GM19324 (cell line): ENCODE measurements at regions not wholly inside any gene's neighbourhood (a gene's known extent, or its start where the extent isn't known, plus 50 kb on each side); places are given as distances from the start of the nearest gene placed in this dataset.

Experiments used
- ATAC-seq: cut with Tn5 transposase; IDR thresholded peaks from one replicate; pipeline ENCODE4 v1.9.1; 2021; ENCODE audit warnings: mild to moderate bottlenecking, moderate library complexity; ENCODE audit not compliant: unreplicated experiment, low FRiP score

DNA sequence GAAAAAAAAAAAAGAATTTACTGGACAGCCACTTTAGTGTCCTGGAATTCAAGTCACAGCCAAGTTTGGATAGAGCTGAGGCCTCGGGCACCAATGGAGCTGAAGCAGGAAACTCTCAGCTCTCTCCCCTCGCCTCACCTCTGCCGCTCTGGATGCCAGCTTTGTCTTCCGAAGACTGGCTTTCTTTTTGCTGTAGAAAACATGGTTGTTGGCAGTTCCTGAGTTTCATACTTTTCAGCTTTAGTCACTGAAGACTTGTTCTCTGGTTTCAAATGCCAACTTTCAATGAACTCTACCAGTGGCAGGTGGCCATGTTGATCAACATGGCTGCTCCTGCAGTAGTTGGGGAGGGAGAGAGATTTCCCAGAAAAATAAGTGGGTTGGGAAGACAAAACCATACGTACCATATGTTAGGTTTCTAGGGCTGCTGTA lies 142.2 kb downstream of the SNX18 start:
- ATAC-seq: no peak

DNA sequence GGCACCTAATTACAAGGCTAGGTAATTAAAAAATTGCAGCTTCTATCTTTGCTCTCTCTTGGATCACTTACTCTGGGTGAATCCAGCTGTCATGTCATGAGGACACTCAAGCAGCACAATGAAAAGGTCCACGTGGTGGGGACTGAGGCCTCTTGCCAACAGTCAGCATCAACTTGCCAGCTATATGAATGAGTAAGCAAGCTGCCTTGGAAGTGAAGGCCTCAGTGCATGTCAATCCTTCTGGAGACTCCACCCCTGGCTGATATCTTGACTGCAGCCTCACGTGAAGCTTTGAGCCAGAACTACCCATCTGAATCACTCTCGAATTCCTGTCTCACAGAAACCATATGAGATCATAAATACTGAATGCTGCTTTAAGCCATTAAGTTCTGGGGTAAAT lies 140.5 kb downstream of the SNX18 start:
- no peak for ATAC-seq

DNA sequence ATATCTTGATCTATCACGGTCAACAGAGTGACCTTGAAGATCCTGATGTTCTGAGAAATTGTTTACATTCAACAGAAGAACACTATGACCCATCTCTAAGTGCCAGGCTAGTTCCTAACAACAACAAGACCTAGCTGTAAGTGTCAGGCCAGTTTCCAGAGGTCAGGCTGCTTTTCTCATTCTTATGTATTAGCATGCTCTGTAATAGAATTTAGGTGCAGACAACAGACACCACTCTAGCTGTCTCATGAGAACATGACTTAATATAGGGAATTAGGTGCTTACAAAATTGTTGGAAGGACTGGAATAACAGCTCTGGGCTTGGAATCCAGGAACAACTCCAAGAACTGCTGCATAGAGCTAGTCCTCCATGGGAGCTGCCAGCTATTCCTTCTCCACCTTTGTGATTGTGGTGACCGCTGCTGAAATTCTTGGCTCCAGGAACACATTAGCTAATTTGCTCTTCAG lies 138.7 kb downstream of the SNX18 start:
- no peak for ATAC-seq

DNA sequence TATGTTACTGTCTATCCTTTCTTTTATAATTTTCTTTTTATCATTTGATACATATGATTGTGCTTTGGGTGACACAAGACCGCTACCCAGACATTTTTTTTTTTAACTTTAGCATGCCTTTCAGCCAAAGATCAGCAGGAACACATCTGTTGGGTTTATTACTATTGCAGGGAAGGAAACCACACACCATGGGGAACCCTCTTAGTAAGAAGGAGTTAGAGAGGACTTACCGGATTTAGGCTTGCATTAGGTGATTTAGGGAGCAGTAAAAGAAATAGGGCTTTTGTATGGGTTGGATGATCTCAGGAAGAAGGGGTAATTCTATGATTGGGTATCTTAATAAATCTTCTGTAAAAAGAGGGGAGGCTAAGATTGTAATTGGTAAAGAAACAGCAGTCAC lies 138.2 kb downstream of the SNX18 start:
- no peak for ATAC-seq

DNA sequence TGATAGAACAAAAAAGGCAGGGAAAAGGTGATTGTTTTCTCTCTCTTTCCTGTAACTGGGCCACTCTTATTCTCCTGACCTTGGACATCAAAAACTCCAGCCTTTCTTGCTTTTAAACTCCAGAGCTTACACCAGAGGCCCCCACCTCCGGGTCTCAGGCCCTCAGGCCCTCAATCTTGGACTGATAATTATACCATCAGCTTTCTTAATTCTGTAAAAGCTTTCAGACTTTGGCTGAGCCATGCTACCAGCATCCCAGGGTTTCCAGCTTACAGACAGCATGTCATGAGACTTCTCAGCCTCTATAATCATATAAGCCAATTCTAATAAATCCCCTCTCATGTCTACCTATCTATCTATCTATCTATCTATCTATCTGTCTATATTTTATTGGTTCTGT lies 137.7 kb downstream of the SNX18 start:
- ATAC-seq: no peak

DNA sequence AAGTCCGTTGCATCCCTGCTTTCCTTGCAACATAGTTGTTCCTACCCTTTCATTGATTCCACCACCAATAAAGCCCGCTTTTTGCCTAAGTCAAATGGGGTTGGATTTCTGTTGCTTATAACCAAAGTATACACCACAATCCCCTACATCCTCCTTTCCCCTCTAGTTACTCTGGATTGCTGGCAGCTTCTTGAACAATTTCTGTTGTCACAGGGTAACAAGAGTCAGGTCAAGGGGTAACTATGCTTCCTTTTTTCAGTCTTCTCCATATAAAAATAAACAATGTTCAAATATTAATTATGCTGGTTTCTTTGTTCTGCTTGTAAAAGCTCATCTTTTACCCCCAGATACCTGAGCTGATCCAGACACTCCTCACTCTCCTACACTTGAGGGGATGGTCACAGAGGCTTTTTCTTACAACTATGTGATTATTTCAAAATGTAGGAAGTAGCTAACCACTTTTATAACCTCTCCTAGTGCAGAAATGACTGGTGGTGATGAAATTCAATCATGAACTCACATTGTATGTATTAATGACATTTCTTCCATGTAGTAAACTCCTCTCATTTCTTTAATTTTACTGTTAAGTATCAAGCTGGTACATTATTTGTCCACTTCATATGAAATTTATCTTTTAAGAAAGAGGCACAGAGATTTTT lies 136.5 kb downstream of the SNX18 start:
- no peak for ATAC-seq

DNA sequence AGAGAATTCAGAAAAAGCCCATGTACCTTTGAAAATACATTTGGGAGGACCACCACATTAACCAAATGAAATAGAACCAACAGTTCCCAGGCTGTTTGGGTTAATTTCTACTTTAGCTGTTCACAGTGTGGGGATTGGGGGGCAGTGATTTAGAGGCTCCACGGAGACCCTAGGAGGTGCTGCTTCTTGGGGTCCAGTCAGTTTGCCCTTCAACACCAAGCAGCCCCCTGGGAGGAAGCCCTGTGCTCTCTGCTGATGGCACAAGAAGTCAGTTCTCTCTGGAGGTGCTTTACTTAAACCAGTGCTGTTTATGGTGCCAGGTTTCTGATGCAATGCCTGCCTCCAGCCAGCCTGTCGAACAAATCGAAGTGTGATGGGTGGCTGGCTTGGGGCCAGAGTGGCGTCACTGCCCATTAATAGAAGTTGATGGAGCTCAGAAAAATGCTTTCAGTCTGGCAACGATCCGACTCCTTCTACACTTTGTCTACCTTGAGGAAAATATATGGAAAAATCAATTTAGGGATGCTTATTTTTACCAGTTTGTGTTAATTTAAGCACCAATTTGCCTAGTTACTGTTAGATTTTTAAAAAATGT lies 134.0 kb downstream of the SNX18 start:
- ATAC-seq: no peak

DNA sequence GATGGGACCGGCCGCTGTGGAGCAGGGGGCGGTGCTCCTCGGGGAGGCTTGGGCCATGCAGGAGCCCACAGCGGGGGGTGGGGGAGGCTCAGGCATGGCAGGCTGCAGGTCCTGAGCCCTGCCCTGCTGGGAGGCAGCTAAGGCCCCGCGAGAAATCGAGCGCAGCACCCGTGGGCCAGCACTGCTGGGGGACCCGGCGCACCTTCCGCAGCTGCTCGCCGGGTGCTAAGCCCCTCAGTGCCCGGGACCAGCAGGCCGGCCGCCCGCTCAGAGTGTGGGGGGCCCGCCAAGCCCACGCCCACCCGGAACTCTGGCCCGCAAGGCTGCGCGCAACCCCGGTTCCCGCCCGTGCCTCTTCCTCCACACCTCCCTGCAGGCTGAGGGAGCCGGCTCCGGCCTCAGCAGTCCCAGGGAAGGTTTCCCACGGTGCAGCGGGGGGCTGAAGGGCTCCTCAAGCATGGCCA lies 131.5 kb downstream of the SNX18 start:
- ATAC-seq: no peak

DNA sequence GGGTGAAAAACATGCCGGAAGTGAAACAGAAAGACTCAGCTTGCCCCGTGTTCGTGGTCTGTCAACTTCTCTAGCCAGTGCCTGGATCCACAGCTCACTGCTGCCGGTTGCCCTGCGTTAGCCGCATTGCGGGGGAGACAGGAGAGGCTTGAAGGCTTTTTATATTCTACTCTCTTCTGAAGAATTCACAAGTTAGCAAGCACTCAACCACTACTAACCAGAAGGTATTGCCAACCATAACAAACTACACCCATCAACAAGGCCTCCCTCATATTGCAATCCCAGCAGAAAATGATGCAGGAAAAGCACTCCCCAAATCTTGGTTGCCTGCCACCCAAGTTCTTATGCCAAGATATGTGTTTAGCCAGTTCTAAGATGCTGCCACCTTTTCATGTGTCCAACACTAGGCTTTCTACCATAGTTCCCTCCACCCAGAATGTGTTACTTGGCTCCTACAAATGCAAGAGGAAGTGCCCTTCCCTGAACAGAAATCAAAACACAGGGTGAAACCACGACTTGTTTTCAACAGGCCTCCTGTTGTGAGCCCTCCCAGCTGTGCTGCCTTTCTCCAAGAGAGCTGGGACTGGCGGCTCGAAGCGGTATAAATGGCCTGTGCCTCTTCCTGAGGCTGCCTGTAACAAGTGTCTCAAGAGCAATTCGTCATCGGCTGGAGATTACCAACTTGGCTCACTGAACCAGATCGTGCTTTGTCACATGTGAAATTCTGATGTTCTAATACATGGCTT lies 129.0 kb downstream of the SNX18 start:
- ATAC-seq: peak; percentile 91

DNA sequence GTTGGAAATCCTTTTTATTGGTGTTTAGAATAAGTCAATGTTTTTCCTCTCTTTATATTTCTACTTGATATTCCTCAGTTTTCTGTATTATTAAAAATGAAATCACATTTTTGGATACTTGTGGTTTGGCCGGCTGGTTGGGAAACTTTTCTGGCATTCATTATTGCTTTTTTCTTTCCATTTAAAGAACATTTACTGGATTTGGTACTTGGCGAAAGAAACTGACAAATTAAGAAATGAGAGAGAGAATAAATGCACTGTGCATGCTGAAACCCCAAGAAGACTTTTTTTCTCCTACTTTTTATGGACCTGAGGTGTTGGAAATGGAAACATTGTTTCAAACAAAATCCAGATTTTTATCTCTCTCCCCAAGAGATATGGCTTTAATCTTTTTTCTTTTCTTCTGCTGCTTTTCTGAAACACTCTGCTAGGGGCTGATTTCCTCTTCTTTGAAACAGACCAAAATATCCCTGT lies 128.4 kb downstream of the SNX18 start:
- ATAC-seq: no peak

DNA sequence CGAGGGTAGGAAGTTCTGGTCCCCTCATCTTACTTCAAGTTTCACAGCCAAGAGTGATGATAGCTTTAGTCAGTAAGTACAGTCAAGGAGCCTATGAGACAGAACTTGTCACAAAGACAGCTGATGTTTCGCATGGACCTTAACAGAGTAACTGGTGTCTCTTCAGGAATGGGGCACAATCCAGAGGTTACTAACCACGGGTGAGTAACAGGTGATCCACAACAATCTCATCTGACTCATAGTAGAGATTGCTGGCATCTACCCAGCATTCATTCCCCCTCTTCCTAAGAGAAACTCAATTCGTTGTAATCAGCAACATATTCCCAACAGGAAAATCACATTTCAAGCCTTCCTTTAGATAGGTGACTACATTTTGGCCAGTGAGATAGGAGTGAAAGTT lies 126.7 kb downstream of the SNX18 start:
- no peak for ATAC-seq

DNA sequence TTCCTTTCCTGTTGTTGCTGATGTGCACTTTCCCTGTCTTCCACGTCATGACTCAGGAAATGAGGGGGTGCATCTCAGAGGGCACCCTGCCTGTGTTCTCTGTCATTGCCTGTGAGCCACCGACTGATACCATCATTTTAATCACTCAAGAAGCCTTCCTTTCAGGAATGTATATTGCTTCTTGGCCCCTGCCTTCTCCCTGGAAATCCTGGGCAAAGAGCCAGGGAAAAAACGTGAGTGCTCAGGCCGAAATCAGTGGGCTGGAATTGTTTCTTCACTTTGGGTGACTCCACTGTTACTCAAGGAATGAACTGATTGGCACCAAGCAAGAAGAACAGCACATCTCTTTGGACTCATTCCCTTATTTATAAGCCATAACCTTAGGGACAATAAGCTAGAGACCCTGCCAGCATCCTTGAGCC lies 126.1 kb downstream of the SNX18 start:
- ATAC-seq: no peak

DNA sequence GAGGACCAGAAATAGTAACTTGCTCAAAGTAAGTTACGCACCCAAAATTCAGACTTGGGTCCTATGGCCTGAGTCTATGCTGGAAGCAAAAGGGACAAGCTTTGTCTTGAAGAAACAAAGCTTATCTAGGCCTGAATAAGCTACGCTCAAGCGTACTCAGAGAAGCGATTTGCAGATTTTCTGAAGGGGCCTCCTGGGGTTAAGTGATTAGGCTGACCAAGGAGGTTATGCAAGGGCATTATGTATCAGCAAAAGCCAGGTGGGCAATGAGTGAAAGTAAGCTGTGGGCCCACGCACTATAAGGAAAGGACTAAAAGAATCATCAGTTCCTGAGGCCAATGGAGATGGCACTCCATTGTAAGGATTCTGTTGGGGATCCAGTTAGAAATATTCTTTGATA lies 122.1 kb downstream of the SNX18 start:
- no peak for ATAC-seq

DNA sequence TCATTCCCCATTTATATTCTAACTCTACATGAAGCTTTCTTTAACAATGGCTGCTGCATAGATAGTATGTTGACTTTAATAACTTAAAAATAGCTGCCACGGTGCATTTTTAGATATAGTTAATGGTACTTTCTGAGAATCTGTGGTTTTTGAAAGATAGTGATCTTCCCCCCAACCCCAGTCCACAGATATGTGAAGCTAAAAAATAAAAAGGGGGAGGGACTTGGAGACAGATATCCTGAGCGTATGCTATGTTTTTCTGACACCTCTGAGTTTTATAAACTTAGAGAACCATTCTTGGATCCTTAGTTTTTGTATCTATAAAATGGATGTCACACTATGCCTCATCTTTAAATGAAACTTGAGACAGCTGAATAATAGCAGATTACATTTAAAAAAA lies 120.5 kb downstream of the SNX18 start:
- ATAC-seq: no peak

DNA sequence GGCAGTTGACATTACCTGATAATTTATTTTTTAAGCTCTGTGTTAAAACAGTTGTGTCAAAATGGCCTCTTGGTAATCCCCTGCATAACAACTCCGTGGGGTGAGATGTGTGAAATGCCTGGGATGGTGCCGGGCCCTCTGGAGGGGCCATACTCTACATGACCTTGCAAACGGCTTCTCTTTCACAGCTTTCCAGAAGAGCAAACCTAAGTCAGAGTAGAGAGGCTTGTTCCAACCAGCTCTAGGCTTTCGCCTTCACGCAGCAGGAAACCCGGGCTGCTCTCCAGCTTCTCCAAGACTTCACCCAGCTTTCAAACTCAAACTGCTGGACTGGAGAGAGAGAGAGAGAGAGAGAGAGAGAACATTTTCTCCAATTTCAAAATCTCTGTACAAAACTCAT lies 120.1 kb downstream of the SNX18 start:
- ATAC-seq: no peak

DNA sequence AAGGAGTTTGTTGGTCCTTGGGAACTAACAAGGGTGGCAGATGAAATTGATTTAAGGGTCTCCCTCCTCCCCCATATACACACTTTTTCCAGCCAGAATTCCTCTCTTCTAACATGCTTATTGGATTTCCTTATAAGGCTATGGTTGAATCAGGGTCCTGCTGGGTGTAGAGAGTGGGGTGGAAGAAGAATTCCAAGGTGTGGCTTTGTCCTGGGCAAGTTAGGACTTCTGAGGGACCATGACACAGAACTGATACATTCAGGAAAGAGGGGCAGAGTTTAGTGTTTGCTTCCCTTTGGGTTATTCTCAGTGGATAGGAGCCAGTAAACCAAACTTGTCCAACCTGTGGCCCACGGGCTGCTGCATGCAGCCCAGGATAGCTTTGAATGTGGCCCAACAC lies 116.5 kb downstream of the SNX18 start:
- no peak for ATAC-seq

DNA sequence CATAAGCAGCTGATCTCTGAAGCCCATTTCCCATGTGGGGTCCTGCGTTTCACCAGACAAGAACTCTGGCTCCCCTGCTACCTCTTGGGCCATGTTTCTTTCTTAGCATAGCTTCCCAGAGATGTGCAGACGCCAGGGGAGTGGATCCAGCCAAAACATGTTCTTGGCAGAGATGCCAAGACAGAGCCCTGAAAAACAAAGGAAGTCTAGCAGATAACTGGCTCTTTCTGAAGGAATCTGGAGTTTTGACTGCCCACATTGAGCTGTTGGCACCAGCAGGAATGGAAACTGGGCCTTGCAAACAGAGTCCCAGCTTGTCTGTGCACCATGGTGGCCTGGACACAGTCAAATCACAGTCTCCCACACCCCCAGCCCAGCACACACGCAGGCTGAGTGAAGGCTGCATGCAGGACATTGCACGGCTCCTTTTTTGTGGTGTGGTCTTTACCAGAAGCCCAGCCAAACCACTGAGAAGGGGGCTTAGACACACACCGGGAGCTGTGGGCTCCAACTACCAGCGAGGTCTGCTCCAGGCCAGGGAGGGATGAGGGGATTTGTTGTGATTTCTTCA lies 114.7 kb downstream of the SNX18 start:
- ATAC-seq: no peak

DNA sequence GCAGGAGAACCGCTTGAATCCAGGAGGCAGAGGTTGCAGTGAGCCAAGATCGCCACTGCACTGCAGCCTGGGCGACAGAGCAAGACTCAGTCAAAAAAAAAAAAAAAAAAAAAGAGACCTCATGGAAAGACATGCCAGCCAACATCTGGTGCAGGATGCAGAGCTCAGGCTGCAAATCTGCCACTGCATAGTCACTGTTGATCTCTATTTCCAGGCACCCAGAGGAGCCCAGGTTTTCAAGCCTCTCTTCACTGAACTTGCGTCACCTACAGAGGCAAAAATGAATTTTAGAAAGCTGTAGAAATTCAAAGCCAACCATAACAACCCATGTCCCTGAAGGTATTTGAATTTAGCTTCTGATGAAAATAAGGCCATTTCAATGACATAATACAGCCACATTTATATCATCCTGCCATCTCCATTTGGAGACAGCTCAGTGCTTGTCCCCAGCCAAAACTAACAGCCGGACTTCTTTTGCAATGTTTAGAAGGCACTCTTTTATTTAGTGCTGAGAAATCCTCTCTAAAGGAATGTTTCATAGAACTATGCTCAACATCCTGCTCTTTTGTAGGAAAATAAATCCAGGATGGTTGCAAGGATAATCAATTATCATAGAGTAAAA lies 113.3 kb downstream of the SNX18 start:
- no peak for ATAC-seq

DNA sequence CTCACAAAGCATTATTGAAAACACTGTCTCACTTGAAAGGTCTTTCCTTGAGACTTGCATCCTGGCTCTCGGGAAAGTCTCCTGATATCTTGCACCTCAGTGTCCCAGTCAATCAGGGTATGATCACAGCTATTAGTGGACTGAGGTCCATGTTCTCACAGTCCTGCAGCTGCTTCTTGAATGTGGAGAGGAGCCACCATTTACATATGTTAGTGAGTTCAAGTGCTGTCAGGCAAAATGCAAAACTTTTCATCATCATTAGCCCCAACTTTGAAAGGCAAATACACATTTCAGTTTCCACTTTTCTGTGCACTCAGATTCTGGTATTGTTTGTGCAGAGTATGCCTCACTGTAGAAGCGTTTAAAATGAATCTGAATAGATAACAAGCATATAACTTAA lies 111.6 kb downstream of the SNX18 start:
- ATAC-seq: no peak

DNA sequence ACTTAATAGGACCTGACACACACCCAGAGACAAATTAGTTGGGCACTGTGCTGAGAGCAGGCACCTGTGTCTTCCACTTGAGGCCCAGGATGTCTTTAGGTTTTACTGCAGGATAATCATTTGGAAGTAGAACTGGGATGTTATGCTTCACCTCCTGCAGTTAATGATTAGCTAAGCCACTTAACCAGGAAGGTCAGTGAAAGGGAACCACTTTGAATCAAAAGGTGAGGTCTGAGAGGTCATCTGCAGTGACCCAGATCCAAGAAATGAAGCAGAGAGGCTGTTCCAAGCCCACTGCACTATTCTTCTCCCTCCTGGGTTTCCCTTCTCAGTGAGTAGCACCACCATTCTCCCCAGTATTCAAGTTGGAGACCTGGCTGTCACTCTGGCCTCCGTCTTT lies 110.5 kb downstream of the SNX18 start:
- ATAC-seq: no peak

DNA sequence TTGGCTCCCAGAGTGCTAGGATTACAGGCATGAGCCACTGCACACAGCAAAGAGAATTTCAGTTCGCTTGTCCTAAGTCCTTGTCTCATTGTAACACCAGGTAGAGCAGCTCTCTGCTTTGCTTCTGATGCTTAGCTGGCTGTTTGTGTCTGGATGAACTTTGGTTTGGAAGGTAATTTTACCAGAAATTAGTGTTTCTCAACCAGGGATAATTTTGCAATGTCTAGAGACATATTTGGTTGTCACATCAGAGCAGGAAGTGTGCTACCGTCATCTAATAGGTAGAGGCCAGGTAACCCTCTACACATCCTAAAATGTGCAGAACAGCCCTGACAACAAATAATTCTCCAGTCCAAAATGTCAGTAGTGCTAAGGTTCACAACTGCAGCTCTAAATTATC lies 108.8 kb downstream of the SNX18 start:
- ATAC-seq: no peak
